ENCODE measurements at regions not wholly inside any gene's neighbourhood (a gene's known extent, or its start where the extent isn't known, plus 50 kb on each side); places are given as distances from the start of the nearest gene placed in this dataset.
"Not testable (repeated sequence)": the region's sequence is repeated elsewhere in the genome, so short reads cannot be mapped to it uniquely, and the experiment has no call there.

- Histone ChIP-seq H3K4me1 (ENCODE audit: control insufficient read depth, insufficient read depth, low read length) (no peaks in the 10 kb centered on the region), H3K9me3 (ENCODE audit: control insufficient read depth, insufficient read depth, low read depth, low read length) (no peaks in the 10 kb centered on the region), H3K36me3 (ENCODE audit: control insufficient read depth in 2 of 2, insufficient read depth in 1 of 2, low read length in 2 of 2) (no peaks in the 10 kb centered on the region), H3K27ac (ENCODE audit: extremely low read depth, low read depth, low read length) (no peak overlapping the region), H3K4me3 (ENCODE audit: low read depth, low read length) (no peak overlapping the region)
- TF ChIP-seq ZNF658 (tag by site-specific recombination; IDR thresholded peaks at IDR 0.05) (no peak), ZNF121 (tag by site-specific recombination; IDR thresholded peaks at IDR 0.05) (no peak), BCL11B (tag by site-specific recombination; IDR thresholded peaks at IDR 0.05; ENCODE audit: low read depth) (no peak), SALL2 (tag by site-specific recombination; IDR thresholded peaks at IDR 0.05; ENCODE audit: borderline replicate concordance) (no peak), TRIM28 (IDR thresholded peaks at IDR 0.05; ENCODE audit: borderline replicate concordance, low read length) (no peak), GLI2 (tag by site-specific recombination; IDR thresholded peaks at IDR 0.05; ENCODE audit: borderline replicate concordance, low read depth) (no peak), INSM2 (tag by site-specific recombination; IDR thresholded peaks at IDR 0.05) (no peak), ZNF112 (tag by site-specific recombination; IDR thresholded peaks at IDR 0.05) (no peak), ZNF148 (tag by site-specific recombination; IDR thresholded peaks at IDR 0.05; ENCODE audit: borderline replicate concordance) (no peak), ZNF335 (tag by site-specific recombination; conservative IDR thresholded peaks at IDR 0.05) (no peak), ZNF514 (tag by site-specific recombination; IDR thresholded peaks at IDR 0.05) (no peak), ZNF239 (tag by site-specific recombination; IDR thresholded peaks at IDR 0.05) (no peak), TSHZ1 (tag by site-specific recombination; IDR thresholded peaks at IDR 0.05; ENCODE audit: borderline replicate concordance) (no peak), PRDM1 (tag by site-specific recombination; IDR thresholded peaks at IDR 0.05) (no peak), ZSCAN4 (tag by site-specific recombination; IDR thresholded peaks at IDR 0.05) (no peak), BCL6B (tag by site-specific recombination; IDR thresholded peaks at IDR 0.05) (no peak), PRDM4 (tag by site-specific recombination; IDR thresholded peaks at IDR 0.05) (no peak)
- CTCF ChIA-PET: no interaction called here
- POLR2A ChIA-PET: no interaction called here
Observed at GRCh38 chr6:121951918-121952379, 447.5 kb upstream of the HSF2 start.

- H3K36me3 ChIP-seq (ENCODE audit: control insufficient read depth in 2 of 2, insufficient read depth in 1 of 2, low read length in 2 of 2); H3K4me1 ChIP-seq (ENCODE audit: control insufficient read depth, insufficient read depth, low read length); H3K27ac ChIP-seq (ENCODE audit: extremely low read depth, low read depth, low read length); H3K9me3 ChIP-seq (ENCODE audit: control insufficient read depth, insufficient read depth, low read depth, low read length); H3K4me3 ChIP-seq (ENCODE audit: low read depth, low read length); CTCF ChIA-PET: not testable (repeated sequence)
- POLR2A ChIA-PET: interaction anchor here (0.6 kb wide), 1 partner anchor 826 kb away, joined by 3 read pairs; no protein-coding TSS in a partner anchor
Observed at GRCh38 chr6:121955401-121955800, 444.1 kb upstream of the HSF2 start.
